ENCODE measurements at regions not wholly inside any gene's neighbourhood (a gene's known extent, or its start where the extent isn't known, plus 50 kb on each side); places are given as distances from the start of the nearest gene placed in this dataset.
"Not testable (repeated sequence)": the region's sequence is repeated elsewhere in the genome, so short reads cannot be mapped to it uniquely, and the experiment has no call there.

GRCh38 chr13:83008212-83008929, 873.9 kb downstream of the SLITRK1 start:
- Mint-ChIP-seq H3K4me3 (no peak overlapping the region), H3K4me1 (no peaks in the 10 kb centered on the region), H3K36me3 (no peaks in the 10 kb centered on the region), H3K27me3 (ENCODE audit: low read depth in 3 of 3) (peaks cover 0 to 1% (median 0%) of the 10 kb centered on the region in 3 donors), H3K27ac (no peak overlapping the region), H3K9me3 (peaks cover 3 to 35% (median 14%) of the 10 kb centered on the region in 6 donors)
- DNase-seq: no peak

DNA sequence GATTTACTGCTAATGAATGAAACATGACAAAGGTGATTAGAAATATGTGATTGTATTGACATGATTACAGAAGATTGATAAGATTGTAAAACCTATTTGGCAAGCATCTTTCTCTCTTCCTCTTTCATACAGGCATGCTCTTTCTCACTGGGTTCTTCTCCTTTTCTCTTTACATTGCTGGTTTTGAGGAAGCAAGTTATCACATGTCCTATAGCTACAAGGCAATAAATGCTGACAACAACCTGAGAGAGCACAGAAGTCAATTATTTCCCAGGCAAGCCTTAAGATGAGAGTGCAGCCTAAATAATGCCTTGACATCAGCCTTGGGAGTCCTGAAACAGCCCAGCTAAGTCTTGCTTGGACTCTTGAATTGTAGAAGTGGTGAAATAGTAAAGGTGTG, 875.0 kb downstream of the SLITRK1 start:
- Mint-ChIP-seq H3K4me3 (no peak overlapping the region), H3K4me1 (no peaks in the 10 kb centered on the region), H3K27me3 (ENCODE audit: low read depth in 3 of 3) (no peaks in the 10 kb centered on the region), H3K27ac (no peak overlapping the region), H3K36me3 (no peaks in the 10 kb centered on the region), H3K9me3 (peaks cover 3 to 35% (median 14%) of the 10 kb centered on the region in 6 donors)
- DNase-seq: no peak

- no peak overlapping the region for H3K4me3 Mint-ChIP-seq
- H3K27me3 Mint-ChIP-seq (ENCODE audit: low read depth in 3 of 3): no peaks in the 10 kb centered on the region
- H3K4me1 Mint-ChIP-seq: no peaks in the 10 kb centered on the region
- H3K27ac Mint-ChIP-seq: no peak overlapping the region
- no peaks in the 10 kb centered on the region for H3K36me3 Mint-ChIP-seq
- no peak for DNase-seq
- H3K9me3 Mint-ChIP-seq: peaks cover 8 to 26% (median 12%) of the 10 kb centered on the region in 6 donors
Measured at GRCh38 chr13:83003185-83003584, 879.1 kb downstream of the SLITRK1 start.

DNA sequence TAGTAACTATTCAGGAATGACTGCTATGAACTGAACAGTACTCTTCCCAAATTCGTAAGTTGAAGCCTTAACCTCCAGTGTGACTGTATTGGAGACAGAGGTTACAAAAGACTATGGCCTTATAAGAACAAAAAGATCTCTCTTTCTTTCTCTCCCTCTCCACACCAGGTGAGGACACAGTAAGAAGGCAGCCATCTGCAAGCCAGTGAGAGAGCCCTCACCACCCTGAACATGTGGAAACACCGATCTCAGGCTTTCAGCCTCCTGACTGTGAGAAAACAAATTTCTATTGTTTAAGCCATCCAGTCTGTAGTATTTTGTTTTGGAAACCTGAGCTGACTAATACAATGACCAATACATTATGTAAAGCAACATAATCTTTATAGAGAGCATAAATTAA, 888.9 kb downstream of the SLITRK1 start:
- Mint-ChIP-seq H3K4me1 (no peaks in the 10 kb centered on the region), H3K9me3 (peaks cover 1 to 34% (median 10%) of the 10 kb centered on the region in 6 donors), H3K4me3 (no peak overlapping the region), H3K27me3 (ENCODE audit: low read depth in 3 of 3) (peaks cover 0 to 2% (median 0%) of the 10 kb centered on the region in 3 donors), H3K27ac (no peak overlapping the region), H3K36me3 (no peaks in the 10 kb centered on the region)
- DNase-seq: no peak

DNA sequence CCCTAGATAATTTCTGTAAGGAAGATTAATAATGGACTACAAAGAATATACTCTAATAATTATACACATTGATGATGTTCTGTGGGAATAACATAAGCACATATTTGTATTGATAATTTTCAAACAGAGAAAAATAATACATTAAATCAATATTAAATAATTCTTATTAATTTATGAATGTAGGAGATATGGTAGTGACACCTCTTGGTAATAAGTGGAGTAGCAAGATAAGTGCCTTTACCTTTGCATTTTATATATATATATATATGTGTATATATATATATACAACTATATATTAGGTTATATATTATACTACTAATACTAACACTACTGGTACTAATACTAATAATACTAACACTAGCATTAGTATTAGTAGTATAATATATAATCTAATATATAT, 905.8 kb downstream of the SLITRK1 start:
- DNase-seq: no peak
- Mint-ChIP-seq H3K27ac (no peak overlapping the region), H3K9me3 (peaks cover 4 to 63% (median 14%) of the 10 kb centered on the region in 6 donors), H3K4me3 (no peak overlapping the region), H3K4me1 (no peaks in the 10 kb centered on the region), H3K27me3 (ENCODE audit: low read depth in 3 of 3) (peaks cover 0 to 3% (median 0%) of the 10 kb centered on the region in 3 donors), H3K36me3 (no peaks in the 10 kb centered on the region)

GRCh38 chr13:82963226-82964099, 918.8 kb downstream of the SLITRK1 start:
- H3K9me3 Mint-ChIP-seq: peaks cover 7 to 30% (median 14%) of the 10 kb centered on the region in 6 donors
- no peak overlapping the region for H3K4me3 Mint-ChIP-seq
- no peaks in the 10 kb centered on the region for H3K4me1 Mint-ChIP-seq
- H3K27me3 Mint-ChIP-seq (ENCODE audit: low read depth in 3 of 3): no peaks in the 10 kb centered on the region
- peaks cover 0 to 3% (median 0%) of the 10 kb centered on the region in 3 donors for H3K36me3 Mint-ChIP-seq
- DNase-seq: no peak
- H3K27ac Mint-ChIP-seq: no peak overlapping the region

DNA sequence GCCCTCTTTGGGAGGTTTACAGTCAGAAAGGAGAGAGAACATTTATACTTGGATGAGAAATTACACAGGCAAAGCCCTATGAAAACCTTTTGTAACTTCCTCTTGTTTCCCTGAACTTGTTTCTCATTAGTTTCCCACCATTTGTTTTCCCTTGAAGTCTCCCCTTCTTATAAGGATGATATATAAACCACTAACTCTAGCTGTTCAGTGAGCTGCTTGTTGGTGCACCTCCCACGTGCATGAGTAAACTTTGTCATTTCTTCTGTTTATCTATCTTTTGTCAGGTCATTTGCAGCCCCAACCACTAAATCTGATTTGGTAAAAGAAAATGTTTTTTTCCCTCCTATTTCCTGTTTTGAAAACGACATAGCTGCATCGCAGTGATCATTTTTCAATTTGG, 919.9 kb downstream of the SLITRK1 start:
- H3K4me3 Mint-ChIP-seq: no peak overlapping the region
- DNase-seq: no peak
- H3K27ac Mint-ChIP-seq: no peak overlapping the region
- no peaks in the 10 kb centered on the region for H3K4me1 Mint-ChIP-seq
- peaks cover 0 to 3% (median 0%) of the 10 kb centered on the region in 3 donors for H3K36me3 Mint-ChIP-seq
- peaks cover 7 to 22% (median 14%) of the 10 kb centered on the region in 6 donors for H3K9me3 Mint-ChIP-seq
- H3K27me3 Mint-ChIP-seq (ENCODE audit: low read depth in 3 of 3): no peaks in the 10 kb centered on the region

DNA sequence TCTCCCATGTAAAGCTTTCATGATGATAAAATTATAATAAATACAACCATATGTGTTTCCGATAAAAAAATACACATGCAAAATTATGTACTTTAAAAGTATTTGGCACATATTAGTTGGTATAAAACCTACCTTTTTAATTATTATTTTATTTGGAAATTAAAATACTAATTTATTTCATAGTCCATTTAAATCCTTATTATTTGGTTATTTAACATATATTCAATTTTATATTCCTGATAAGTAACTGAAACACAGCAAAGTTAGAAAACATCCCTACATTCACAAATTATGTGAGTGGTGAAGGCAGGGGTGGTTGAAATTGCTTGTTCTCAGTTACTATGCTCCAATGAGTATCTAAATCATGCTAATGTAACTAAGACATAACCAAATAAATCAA, 920.5 kb downstream of the SLITRK1 start:
- DNase-seq: no peak
- Mint-ChIP-seq H3K27ac (no peak overlapping the region), H3K36me3 (peaks cover 0 to under 1% (median 0%) of the 10 kb centered on the region in 3 donors), H3K4me3 (no peak overlapping the region), H3K4me1 (no peaks in the 10 kb centered on the region), H3K9me3 (peaks cover 4 to 26% (median 12%) of the 10 kb centered on the region in 6 donors), H3K27me3 (ENCODE audit: low read depth in 3 of 3) (no peaks in the 10 kb centered on the region)

DNA sequence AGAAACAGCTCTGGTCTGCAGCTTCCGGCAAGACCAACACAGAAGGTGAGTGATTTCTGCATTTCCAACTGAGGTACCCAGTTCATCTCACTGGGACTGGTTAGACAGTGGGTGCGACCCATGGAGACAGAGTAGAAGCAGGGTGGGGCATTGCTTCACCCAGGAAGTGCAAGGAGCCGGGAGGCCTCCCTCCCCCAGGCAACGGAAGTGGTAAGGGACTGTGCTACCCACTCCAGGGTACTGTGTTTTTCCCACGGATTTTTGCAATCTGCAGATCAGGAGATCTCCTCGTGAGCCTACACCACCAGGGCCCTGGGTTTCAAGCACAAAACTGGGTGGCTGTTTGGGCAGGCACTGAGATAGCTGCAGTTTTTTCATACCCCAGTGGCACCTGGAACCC, 929.9 kb downstream of the SLITRK1 start:
- H3K36me3 Mint-ChIP-seq: not testable (repeated sequence)

DNA sequence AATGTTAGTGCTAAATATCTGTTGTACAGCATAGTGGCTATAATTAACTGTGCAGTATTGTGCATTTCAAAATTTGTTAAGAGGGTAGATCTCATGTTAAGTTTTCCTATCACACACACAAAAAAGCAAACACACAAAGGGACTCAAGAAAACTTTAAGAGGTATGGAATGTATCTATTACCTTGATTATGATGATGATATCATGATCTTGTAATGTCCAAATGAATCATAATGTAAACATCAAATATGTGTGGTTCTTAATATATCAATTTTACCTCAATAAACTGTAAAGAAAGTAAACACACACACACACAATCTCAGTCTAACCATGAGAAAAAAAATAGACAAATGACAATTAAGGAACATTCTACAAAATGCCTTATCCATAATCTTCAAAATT, 934.6 kb downstream of the SLITRK1 start:
- Mint-ChIP-seq H3K4me1 (no peaks in the 10 kb centered on the region), H3K27me3 (ENCODE audit: low read depth in 3 of 3) (no peaks in the 10 kb centered on the region), H3K9me3 (peaks cover 13 to 33% (median 21%) of the 10 kb centered on the region in 6 donors), H3K4me3 (no peak overlapping the region), H3K27ac (no peak overlapping the region), H3K36me3 (no peaks in the 10 kb centered on the region)
- no peak for DNase-seq

More for the DNA sequence above, 929.9 kb downstream of the SLITRK1 start:
- not testable (repeated sequence) for H3K4me1 Mint-ChIP-seq; DNase-seq; H3K27me3 Mint-ChIP-seq (ENCODE audit: low read depth in 3 of 3); H3K4me3 Mint-ChIP-seq; H3K27ac Mint-ChIP-seq
- peaks cover 7 to 40% (median 28%) of the 10 kb centered on the region in 6 donors for H3K9me3 Mint-ChIP-seq

DNA sequence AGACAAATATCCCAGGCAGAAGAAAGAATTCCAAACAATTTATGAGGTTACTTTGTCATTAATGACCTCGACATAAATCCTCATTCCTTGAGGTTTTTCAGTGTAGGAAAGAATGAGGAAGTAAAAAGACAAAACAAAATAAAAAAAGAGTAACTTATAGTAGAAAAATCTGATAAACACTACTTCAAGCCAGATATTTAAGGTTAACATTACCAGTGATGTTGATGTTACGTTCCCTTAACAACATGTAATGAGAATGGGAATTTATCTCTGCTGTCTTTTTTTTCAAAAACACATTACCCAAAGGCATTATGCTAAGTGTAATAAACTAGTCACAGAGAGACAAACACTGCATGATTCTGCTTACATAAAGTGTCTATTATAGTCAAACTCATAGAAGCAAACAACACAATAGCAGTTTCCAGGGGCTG, 935.1 kb downstream of the SLITRK1 start:
- Mint-ChIP-seq H3K4me3 (no peak overlapping the region), H3K36me3 (no peaks in the 10 kb centered on the region), H3K4me1 (no peaks in the 10 kb centered on the region), H3K27me3 (ENCODE audit: low read depth in 3 of 3) (no peaks in the 10 kb centered on the region), H3K27ac (no peak overlapping the region), H3K9me3 (peaks cover 13 to 36% (median 20%) of the 10 kb centered on the region in 6 donors)
- no peak for DNase-seq

GRCh38 chr13:82938644-82939043, 943.6 kb downstream of the SLITRK1 start:
- no peaks in the 10 kb centered on the region for H3K27me3 Mint-ChIP-seq (ENCODE audit: low read depth in 3 of 3)
- H3K4me1 Mint-ChIP-seq: no peaks in the 10 kb centered on the region
- H3K9me3 Mint-ChIP-seq: peaks cover 10 to 32% (median 28%) of the 10 kb centered on the region in 6 donors
- H3K36me3 Mint-ChIP-seq: peaks cover 0 to 3% (median 0%) of the 10 kb centered on the region in 3 donors
- no peak overlapping the region for H3K27ac Mint-ChIP-seq
- H3K4me3 Mint-ChIP-seq: no peak overlapping the region
- no peak for DNase-seq

GRCh38 chr13:82934000-82934399, 948.3 kb downstream of the SLITRK1 start:
- DNase-seq: no peak
- no peak overlapping the region for H3K4me3 Mint-ChIP-seq
- peaks cover 0 to 3% (median 0%) of the 10 kb centered on the region in 3 donors for H3K36me3 Mint-ChIP-seq
- no peaks in the 10 kb centered on the region for H3K27me3 Mint-ChIP-seq (ENCODE audit: low read depth in 3 of 3)
- H3K9me3 Mint-ChIP-seq: peaks cover 8 to 28% (median 22%) of the 10 kb centered on the region in 6 donors
- no peaks in the 10 kb centered on the region for H3K4me1 Mint-ChIP-seq
- H3K27ac Mint-ChIP-seq: no peak overlapping the region

- DNase-seq: no peak
- no peaks in the 10 kb centered on the region for H3K4me1 Mint-ChIP-seq
- H3K36me3 Mint-ChIP-seq: no peaks in the 10 kb centered on the region
- H3K27me3 Mint-ChIP-seq (ENCODE audit: low read depth in 3 of 3): no peaks in the 10 kb centered on the region
- H3K4me3 Mint-ChIP-seq: no peak overlapping the region
- H3K9me3 Mint-ChIP-seq: peaks cover 8 to 32% (median 13%) of the 10 kb centered on the region in 6 donors
- no peak overlapping the region for H3K27ac Mint-ChIP-seq
Measured at GRCh38 chr13:82925114-82925513, 957.2 kb downstream of the SLITRK1 start.

Data from immature natural killer cell (primary cell).